HG03097 (cell line): ENCODE measurements at regions not wholly inside any gene's neighbourhood (a gene's known extent, or its start where the extent isn't known, plus 50 kb on each side); places are given as distances from the start of the nearest gene placed in this dataset.

Experiments used
- ATAC-seq: cut with Tn5 transposase; IDR thresholded peaks from one replicate; pipeline ENCODE4 v1.9.1; 2021; ENCODE audit not compliant: unreplicated experiment, low FRiP score

GRCh38 chr1:50358962-50359361, 64.3 kb downstream of the DMRTA2 start:
- ATAC-seq: no peak

DNA sequence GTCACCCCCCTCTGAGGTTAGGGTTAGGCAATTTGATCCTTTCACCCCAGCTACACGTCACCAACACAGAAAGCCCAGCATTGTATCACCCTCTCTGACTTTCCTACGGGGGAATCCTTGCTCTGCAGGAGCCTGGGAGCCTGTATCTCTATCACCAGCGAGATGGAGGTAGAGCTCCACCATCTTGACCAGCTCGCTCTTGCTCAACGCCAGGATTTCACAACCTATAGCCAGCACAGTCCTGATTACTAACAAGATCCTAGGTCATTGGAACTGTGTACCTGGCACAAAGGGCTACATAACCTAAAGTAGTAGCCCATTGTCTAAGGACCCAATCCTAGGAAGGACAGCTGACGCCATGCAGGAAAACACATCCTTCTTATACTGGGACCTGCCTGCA, 66.1 kb downstream of the DMRTA2 start:
- no peak for ATAC-seq

DNA sequence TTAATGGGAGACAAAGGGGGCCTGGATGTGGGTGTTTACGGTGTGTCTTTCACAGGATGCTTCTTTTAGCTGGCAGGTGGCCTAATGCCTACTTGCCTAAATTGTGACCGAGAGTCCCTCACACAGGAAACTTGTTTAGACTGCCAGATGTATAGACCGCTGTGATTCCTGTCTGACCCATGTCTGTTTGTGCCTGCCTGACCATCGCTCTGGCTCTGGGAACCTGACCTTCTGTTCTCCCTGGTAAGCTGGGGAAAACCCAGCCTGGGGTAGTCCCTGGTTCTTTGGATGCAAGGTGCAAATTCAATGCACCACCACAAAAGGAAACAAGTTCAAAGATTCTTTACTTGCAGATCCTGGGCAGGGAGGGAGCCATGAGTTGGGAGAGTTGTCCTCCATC, 68.4 kb downstream of the DMRTA2 start:
- ATAC-seq: no peak

- ATAC-seq: no peak
Measured at GRCh38 chr1:50352428-50352827, 70.8 kb downstream of the DMRTA2 start.

- ATAC-seq: no peak
Measured at GRCh38 chr1:50350868-50351267, 72.4 kb downstream of the DMRTA2 start.

GRCh38 chr1:50350421-50350820, 72.8 kb downstream of the DMRTA2 start:
- ATAC-seq: no peak

- ATAC-seq: no peak
Measured at GRCh38 chr1:50349242-50349565, 74.0 kb downstream of the DMRTA2 start.

- ATAC-seq: no peak
Measured at GRCh38 chr1:50348449-50349241, 74.6 kb downstream of the DMRTA2 start.

DNA sequence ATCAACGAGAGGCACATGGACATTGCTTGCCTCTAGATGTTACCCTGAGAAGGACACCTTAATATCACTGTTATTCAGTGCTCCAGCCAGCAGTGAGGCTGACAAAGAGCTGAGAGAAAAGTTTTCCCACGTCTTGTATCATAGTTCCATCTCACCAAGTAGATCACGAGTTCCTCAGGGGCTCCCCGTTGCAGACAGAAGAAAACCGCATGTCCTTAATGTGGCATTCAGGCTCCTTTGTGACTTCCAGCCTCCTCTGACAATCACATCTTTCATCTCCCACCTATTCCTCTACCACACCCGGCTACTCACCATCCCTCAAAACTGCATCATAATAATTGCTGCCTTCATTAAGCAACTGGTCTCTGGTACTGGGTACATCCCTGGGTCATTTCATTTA, 75.3 kb downstream of the DMRTA2 start:
- ATAC-seq: no peak

DNA sequence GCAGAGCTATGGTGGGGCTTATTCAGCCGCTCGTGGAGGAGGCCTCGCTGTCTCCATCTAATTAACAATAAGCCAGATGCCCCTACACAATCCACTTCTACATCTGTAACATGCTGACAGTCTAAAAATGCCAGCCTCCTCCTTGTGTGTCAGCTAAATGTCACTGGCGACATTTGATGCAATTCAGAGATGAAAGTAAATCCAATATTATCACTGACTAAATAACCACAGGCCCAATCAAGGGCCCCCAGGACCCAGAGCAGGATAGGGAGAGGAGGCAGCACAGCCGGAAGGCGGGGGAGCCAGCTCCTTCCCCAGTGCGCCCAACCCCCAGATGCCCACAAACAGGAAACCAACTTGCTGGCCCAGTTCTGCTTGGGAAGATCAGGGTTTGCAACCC, 76.6 kb downstream of the DMRTA2 start:
- ATAC-seq: no peak

DNA sequence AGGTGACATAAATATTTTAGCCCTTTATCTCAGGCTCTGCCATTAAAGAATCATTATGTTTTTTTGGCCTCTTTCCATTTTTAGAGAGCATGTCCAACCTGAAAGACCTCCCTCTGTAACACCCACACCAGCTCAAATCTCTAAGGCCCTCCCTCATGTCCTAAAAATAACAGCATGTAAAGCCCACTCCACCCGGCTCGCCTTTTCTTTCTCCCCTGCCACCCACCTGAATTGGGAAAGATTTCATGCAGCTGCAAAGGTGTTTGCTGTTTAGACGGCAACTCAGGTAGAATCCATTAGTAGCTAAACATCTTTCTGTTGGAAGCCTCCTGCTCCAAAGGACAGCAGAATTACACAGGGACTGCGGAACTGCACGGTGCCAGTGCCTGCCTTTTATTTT, 79.9 kb downstream of the DMRTA2 start:
- ATAC-seq: no peak

GRCh38 chr1:50342525-50342924, 80.7 kb downstream of the DMRTA2 start:
- no peak for ATAC-seq

GRCh38 chr1:50335036-50335435, 88.2 kb downstream of the DMRTA2 start:
- no peak for ATAC-seq

GRCh38 chr1:50333595-50333974, 89.7 kb downstream of the DMRTA2 start:
- no peak for ATAC-seq

- ATAC-seq: peak; percentile 85
Measured at GRCh38 chr1:50332941-50333594, 90.2 kb downstream of the DMRTA2 start.

DNA sequence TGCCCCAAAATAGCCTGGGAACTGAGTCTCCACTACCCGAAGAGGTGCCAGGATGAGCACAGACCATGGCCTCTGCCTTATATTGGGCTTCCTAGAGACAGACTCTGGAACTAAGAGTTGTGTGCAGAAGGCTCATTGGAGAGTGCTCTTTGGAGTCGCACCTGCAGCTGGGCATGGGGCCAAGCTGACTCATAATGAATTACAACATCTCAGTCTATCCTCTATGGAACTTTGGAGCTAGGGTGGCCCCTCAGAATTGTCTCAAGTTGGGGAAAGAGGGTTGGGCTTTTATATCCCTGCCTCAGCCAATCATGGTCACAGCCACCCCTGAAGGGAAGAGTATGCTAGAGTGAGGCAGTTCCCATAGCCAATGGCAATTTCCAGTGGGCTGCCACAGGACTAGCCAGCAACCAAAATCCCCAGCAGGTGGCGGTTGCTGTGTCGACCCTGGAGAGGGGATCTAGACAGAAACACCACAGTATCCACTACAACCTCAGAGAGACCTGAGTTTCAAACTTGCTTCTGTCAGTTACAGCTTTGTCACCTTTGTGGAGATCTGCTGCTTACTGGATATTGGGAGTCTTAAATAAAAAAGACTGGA, 93.8 kb downstream of the DMRTA2 start:
- no peak for ATAC-seq

- ATAC-seq: no peak
Measured at GRCh38 chr1:50328552-50328951, 94.7 kb downstream of the DMRTA2 start.

DNA sequence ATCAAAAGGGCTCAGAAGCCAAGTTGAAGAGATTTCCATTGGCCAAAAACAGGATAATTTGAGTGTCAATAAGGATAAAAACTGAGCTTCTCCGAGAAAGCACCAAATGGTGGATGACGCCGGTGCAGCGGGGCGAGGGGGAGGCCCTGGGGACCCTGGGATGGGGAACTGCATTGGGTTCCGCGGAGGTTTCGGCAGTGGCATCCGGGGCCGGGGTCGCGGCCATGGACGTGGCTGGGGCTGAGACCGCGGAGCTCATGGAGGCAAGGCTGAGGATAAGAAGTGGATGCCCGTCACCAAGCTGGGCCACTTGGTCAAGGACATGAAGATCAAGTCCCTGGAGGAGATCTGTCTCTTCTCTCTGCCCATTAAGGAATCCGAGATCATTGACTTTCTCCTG, 97.2 kb downstream of the DMRTA2 start:
- no peak for ATAC-seq

- ATAC-seq: no peak
Measured at GRCh38 chr1:50322579-50322978, 100.7 kb downstream of the DMRTA2 start.

GRCh38 chr1:50318428-50318827, 104.8 kb downstream of the DMRTA2 start:
- no peak for ATAC-seq

DNA sequence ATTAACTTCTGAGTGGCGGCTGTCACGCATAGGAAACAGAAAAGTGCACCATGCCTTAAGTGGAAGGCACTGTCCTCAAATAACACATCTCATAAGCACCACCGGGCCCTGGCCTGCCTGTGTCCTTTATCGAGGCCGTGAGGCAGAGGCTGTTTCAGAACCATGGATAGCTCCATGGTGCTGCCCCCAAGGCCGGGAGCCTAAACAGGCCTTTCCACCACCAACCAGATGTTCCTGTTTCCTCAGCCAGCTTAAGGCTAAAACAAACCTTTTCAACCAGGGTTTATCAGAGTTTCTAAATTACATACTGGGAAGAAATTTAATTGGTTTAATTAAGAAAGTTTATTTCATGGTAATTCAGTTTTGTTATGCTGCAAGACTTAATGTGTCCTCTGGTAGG, 114.4 kb downstream of the DMRTA2 start:
- ATAC-seq: no peak

- ATAC-seq: no peak
Measured at GRCh38 chr1:50305808-50306207, 117.4 kb downstream of the DMRTA2 start.
